Gastrocnemius medialis (tissue), 4 donors: ENCODE measurements at regions not wholly inside any gene's neighbourhood (a gene's known extent, or its start where the extent isn't known, plus 50 kb on each side); places are given as distances from the start of the nearest gene placed in this dataset.

ENCODE experiments used
- ATAC-seq, 2 donors: fragments of 150-250 bp; one replicate each; pipeline ENCODE4 v1.9.1; 2016
- DNase-seq, 2 donors: peaks; one replicate each; pipeline ENCODE4 v3.0.0-alpha.2; 2019
- H3K27ac ChIP-seq, 4 donors: fragments of 200-600 bp; sonication (generic); 1 replicate in 1 of 4; 2 replicates in 3 of 4; pipeline ENCODE4 v1.5.1; 2016 to 2018; ENCODE audit warnings: mild to moderate bottlenecking in 2 of 4, moderate library complexity in 1 of 4
- H3K27me3 ChIP-seq, 3 donors: fragments of 200-600 bp; sonication (generic) in 2 of 3; 1 replicate in 1 of 3; 2 replicates in 2 of 3; pipeline versions ENCODE4 v1.5.1 to v1.6.0; 2016 to 2019; ENCODE audit warnings: mild to moderate bottlenecking in 1 of 3, moderate library complexity in 1 of 3
- H3K36me3 ChIP-seq, 2 donors: fragments of 200-600 bp; sonication (generic) in 1 of 2; one replicate each; pipeline ENCODE4 v1.5.1; 2017 to 2018
- H3K4me1 ChIP-seq, 2 donors: fragments of 200-600 bp; sonication (generic) in 1 of 2; one replicate each; pipeline ENCODE4 v1.5.1; 2016 to 2017; ENCODE audit warnings: mild to moderate bottlenecking in 2 of 2
- H3K4me3 ChIP-seq, 4 donors: fragments of 200-600 bp; sonication (generic) in 3 of 4; 1 replicate in 1 of 4; 2 replicates in 3 of 4; pipeline ENCODE4 v1.5.1; 2016 to 2019; ENCODE audit warnings: mild to moderate bottlenecking in 2 of 4
- H3K9me3 ChIP-seq, 3 donors: fragments of 200-600 bp; sonication (generic) in 2 of 3; 1 replicate in 1 of 3; 2 replicates in 2 of 3; pipeline ENCODE4 v1.5.1; 2016 to 2019
- CTCF ChIP-seq, 5 experiments: fragments of 450-650 bp in 3 of 5; fragments of 200-600 bp in 2 of 5; sonication (generic) in 2 of 5; IDR thresholded peaks in 4 of 5; conservative IDR thresholded peaks in 1 of 5; 1 replicate in 4 of 5; 2 replicates in 1 of 5; pipeline ENCODE4 v1.5.1; 2016 to 2019; ENCODE audit warnings: antibody characterized with exemption in 5 of 5, mild to moderate bottlenecking in 3 of 5, moderate library complexity in 3 of 5
- POLR2A ChIP-seq, 2 donors: fragments of 450-650 bp; IDR thresholded peaks; one replicate each; pipeline ENCODE4 v1.6.1; 2017; ENCODE audit warnings: antibody characterized with exemption in 2 of 2, mild to moderate bottlenecking in 2 of 2, moderate library complexity in 2 of 2
- in situ Hi-C, 4 donors: fragments of 200-750 bp; cut with MboI; loops; one replicate each; pipeline versions ENCODE4 v1.15.0 to v1.8.0; 2017; ENCODE audit warnings: low sequenced_read_pairs in 4 of 4
- intact Hi-C: fragments of 100-400 bp; cut with DNase I; formaldehyde crosslinking; loops from one replicate; pipeline ENCODE4 v1.15.1; 2023; ENCODE audit warnings: low total_unique reads

GRCh38 chr2:5385596-5385995 is 306.6 kb upstream of the SOX11 start:
- H3K4me3 ChIP-seq = no peak overlapping the region
- no peaks in the 10 kb centered on the region for H3K36me3 ChIP-seq
- TF ChIP-seq CTCF (IDR thresholded peaks at IDR 0.05 in 4 of 5, conservative IDR thresholded peaks at IDR 0.05 in 1 of 5) = no peak
- no peak for TF ChIP-seq POLR2A (IDR thresholded peaks at IDR 0.05)
- no peak for DNase-seq
- no peaks in the 10 kb centered on the region for H3K4me1 ChIP-seq
- H3K27me3 ChIP-seq = no peaks in the 10 kb centered on the region
- in situ Hi-C loops (no loop called here), intact Hi-C loops (no loop called here)
- no peaks in the 10 kb centered on the region for H3K9me3 ChIP-seq
- no peak overlapping the region for H3K27ac ChIP-seq
- ATAC-seq = no peak

GRCh38 chr2:5387406-5387805 is 304.8 kb upstream of the SOX11 start:
- peaks cover 0 to 6% of the 10 kb centered on the region in 2 donors for H3K4me1 ChIP-seq
- H3K9me3 ChIP-seq = no peaks in the 10 kb centered on the region
- H3K27ac ChIP-seq = no peak overlapping the region
- no peaks in the 10 kb centered on the region for H3K27me3 ChIP-seq
- intact Hi-C loops (no loop called here), in situ Hi-C loops (no loop called here)
- H3K4me3 ChIP-seq = no peak overlapping the region
- ATAC-seq = no peak
- no peaks in the 10 kb centered on the region for H3K36me3 ChIP-seq
- no peak for DNase-seq
- TF ChIP-seq POLR2A (IDR thresholded peaks at IDR 0.05) (no peak), CTCF (IDR thresholded peaks at IDR 0.05 in 4 of 5, conservative IDR thresholded peaks at IDR 0.05 in 1 of 5) (no peak)

GRCh38 chr2:5389740-5390139 is 302.4 kb upstream of the SOX11 start:
- H3K9me3 ChIP-seq = no peaks in the 10 kb centered on the region
- H3K36me3 ChIP-seq = no peaks in the 10 kb centered on the region
- peaks cover 0 to 6% of the 10 kb centered on the region in 2 donors for H3K4me1 ChIP-seq
- no peaks in the 10 kb centered on the region for H3K27me3 ChIP-seq
- DNase-seq (no peak), ATAC-seq (no peak)
- in situ Hi-C loops = no loop called here
- intact Hi-C loops = no loop called here
- no peak overlapping the region for H3K4me3 ChIP-seq
- no peak overlapping the region for H3K27ac ChIP-seq
- TF ChIP-seq CTCF (IDR thresholded peaks at IDR 0.05 in 4 of 5, conservative IDR thresholded peaks at IDR 0.05 in 1 of 5) (no peak), POLR2A (IDR thresholded peaks at IDR 0.05) (no peak)

GRCh38 chr2:5391362-5391761 is 300.8 kb upstream of the SOX11 start:
- ATAC-seq (peak; percentile 45 to 51), DNase-seq (peak in 1 of 2 donors; percentile 18)
- intact Hi-C loops (no loop called here), in situ Hi-C loops (no loop called here)
- Histone ChIP-seq H3K27me3 (no peaks in the 10 kb centered on the region), H3K36me3 (no peaks in the 10 kb centered on the region), H3K27ac (no peak overlapping the region), H3K4me3 (no peak overlapping the region), H3K9me3 (no peaks in the 10 kb centered on the region), H3K4me1 (peaks cover 0 to 6% of the 10 kb centered on the region in 2 donors)
- no peak for TF ChIP-seq POLR2A (IDR thresholded peaks at IDR 0.05)
- no peak for TF ChIP-seq CTCF (IDR thresholded peaks at IDR 0.05 in 4 of 5, conservative IDR thresholded peaks at IDR 0.05 in 1 of 5)

- Histone ChIP-seq H3K27me3 (no peaks in the 10 kb centered on the region), H3K4me1 (peaks cover 0 to 6% of the 10 kb centered on the region in 2 donors), H3K4me3 (no peak overlapping the region), H3K27ac (no peak overlapping the region), H3K36me3 (no peaks in the 10 kb centered on the region), H3K9me3 (no peaks in the 10 kb centered on the region)
- intact Hi-C loops (no loop called here), in situ Hi-C loops (no loop called here)
- DNase-seq = no peak
- peak; percentile 56 to 60 for ATAC-seq
- TF ChIP-seq CTCF (IDR thresholded peaks at IDR 0.05 in 4 of 5, conservative IDR thresholded peaks at IDR 0.05 in 1 of 5) = no peak
- no peak for TF ChIP-seq POLR2A (IDR thresholded peaks at IDR 0.05)
Observed at GRCh38 chr2:5392658-5393057, 299.5 kb upstream of the SOX11 start.
